H1 (cell line): ENCODE measurements at regions not wholly inside any gene's neighbourhood (a gene's known extent, or its start where the extent isn't known, plus 50 kb on each side); places are given as distances from the start of the nearest gene placed in this dataset.

ENCODE experiments used
- CTCF ChIA-PET: fragments of 300-600 bp; sonication (Branson Sonifier 250); formaldehyde crosslinking; loops from one replicate; lab custom pipeline; 2021; ENCODE audit not compliant: partially characterized antibody; lab: Charles Lee
- POLR2A ChIA-PET: fragments of 300-600 bp; sonication (Branson Sonifier 250); formaldehyde crosslinking; loops from one replicate; lab custom pipeline; 2021; ENCODE audit warnings: inconsistent platforms; ENCODE audit not compliant: partially characterized antibody; lab: Charles Lee
- DNase-seq, 2 experiments: peaks; one replicate each; pipeline versions ENCODE4 v3.0.0 to v3.0.0-alpha.2; 2010 to 2022; ENCODE audit warnings: low spot score in 2 of 2, low read depth in 1 of 2, mixed read lengths in 1 of 2
- FAIRE-seq: peaks from 2 replicates; lab custom pipeline; 2011; peaks lifted over from hg19 to GRCh38; lab: Jason Lieb, UNC
- H2AFZ ChIP-seq: 2 replicates; pipeline ENCODE4 v1.8.1; 2012; ENCODE audit warnings: low read length, inconsistent platforms
- H2AK5ac ChIP-seq: 2 replicates; pipeline ENCODE4 v1.6.1; 2013; ENCODE audit warnings: low read depth, low read length
- H2BK120ac ChIP-seq: replicated peaks from 2 replicates; pipeline ENCODE3; 2013; ENCODE audit warnings: low read depth, low read length, inconsistent platforms
- H2BK12ac ChIP-seq: 2 replicates; pipeline ENCODE4 v1.6.1; 2013; ENCODE audit warnings: low read depth, low read length
- H2BK15ac ChIP-seq: 2 replicates; pipeline ENCODE4 v1.6.1; 2013; ENCODE audit warnings: low read length
- H2BK20ac ChIP-seq: 2 replicates; pipeline ENCODE4 v1.6.1; 2013; ENCODE audit warnings: low read length
- H2BK5ac ChIP-seq: 2 replicates; pipeline ENCODE4 v1.6.1; 2013; ENCODE audit warnings: low read depth, low read length
- H3K14ac ChIP-seq: 2 replicates; pipeline ENCODE4 v1.6.1; 2013; ENCODE audit warnings: inconsistent platforms; ENCODE audit not compliant: insufficient read length
- H3K18ac ChIP-seq: 2 replicates; pipeline ENCODE4 v1.6.1; 2013; ENCODE audit warnings: low read length; ENCODE audit errors: extremely low read depth
- H3K23ac ChIP-seq: 2 replicates; pipeline ENCODE4 v1.6.1; 2013; ENCODE audit warnings: inconsistent platforms; ENCODE audit not compliant: insufficient read length
- H3K23me2 ChIP-seq: 2 replicates; pipeline ENCODE4 v1.6.1; 2013; ENCODE audit warnings: low read depth, low read length
- H3K27ac ChIP-seq: 2 replicates; pipeline ENCODE4 v1.6.1; 2011; ENCODE audit warnings: low read depth, low read length, inconsistent platforms
- H3K27me3 ChIP-seq, 4 experiments: replicated peaks in 1 of 4; 1 replicate in 1 of 4; 2 replicates in 3 of 4; pipeline versions ENCODE4 v1.6.1 to v1.8.1; 2011 to 2013; ENCODE audit warnings: low read length in 3 of 4, mild to moderate bottlenecking in 3 of 4, inconsistent platforms in 2 of 4, mixed read lengths in 2 of 4, moderate library complexity in 1 of 4; ENCODE audit not compliant: control insufficient read depth in 3 of 4, insufficient read depth in 3 of 4; ENCODE audit errors: extremely low read depth in 1 of 4
- H3K36me3 ChIP-seq, 4 experiments: 2 replicates each; pipeline versions ENCODE4 v1.6.1 to v1.8.1; 2011 to 2013; ENCODE audit warnings: mild to moderate bottlenecking in 4 of 4, low read length in 3 of 4, moderate library complexity in 2 of 4, control low read depth in 1 of 4, inconsistent platforms in 1 of 4; ENCODE audit not compliant: insufficient read depth in 4 of 4, control insufficient read depth in 2 of 4
- H3K4ac ChIP-seq: replicated peaks from 2 replicates; pipeline ENCODE3; 2013; ENCODE audit warnings: low read length, low read depth, mixed read lengths, inconsistent platforms; ENCODE audit not compliant: insufficient read length
- H3K4me1 ChIP-seq, 4 experiments: replicated peaks in 1 of 4; 1 replicate in 1 of 4; 2 replicates in 3 of 4; pipeline versions ENCODE4 v1.6.1 to v1.8.1; 2011 to 2013; ENCODE audit warnings: low read length in 3 of 4, inconsistent platforms in 2 of 4, mixed read lengths in 1 of 4; ENCODE audit not compliant: insufficient read depth in 4 of 4, control insufficient read depth in 3 of 4
- H3K4me2 ChIP-seq, 2 experiments: 2 replicates each; pipeline versions ENCODE4 v1.6.1 to v1.8.1; 2011 to 2013; ENCODE audit warnings: low read depth in 2 of 2, low read length in 2 of 2, control low read depth in 1 of 2, inconsistent platforms in 1 of 2, mild to moderate bottlenecking in 1 of 2; ENCODE audit not compliant: insufficient read depth in 1 of 2
- H3K4me3 ChIP-seq, 4 experiments: fragments of 200-600, 300-600 bp in 1 of 4; sonication (generic), shearing (Covaris generic), sonication (Bioruptor Twin) in 1 of 4; 2 replicates each; pipeline versions ENCODE4 v1.5.1 to v1.8.1; 2011 to 2016; ENCODE audit warnings: low read length in 4 of 4, low read depth in 3 of 4, control low read depth in 2 of 4, inconsistent platforms in 2 of 4, mild to moderate bottlenecking in 2 of 4, mixed read lengths in 1 of 4, moderate library complexity in 1 of 4; ENCODE audit not compliant: insufficient read depth in 2 of 4; ENCODE audit errors: extremely low read depth in 1 of 4
- H3K56ac ChIP-seq: replicated peaks from 2 replicates; pipeline ENCODE3; 2013; ENCODE audit warnings: low read depth, mild to moderate bottlenecking, mixed read lengths, low read length, inconsistent platforms; ENCODE audit not compliant: insufficient read length
- H3K79me1 ChIP-seq: 2 replicates; pipeline ENCODE4 v1.6.1; 2013; ENCODE audit warnings: low read depth, low read length, control low read depth
- H3K79me2 ChIP-seq, 2 experiments: 2 replicates each; pipeline versions ENCODE4 v1.6.1 to v1.8.1; 2012 to 2013; ENCODE audit warnings: low read length in 2 of 2, mild to moderate bottlenecking in 2 of 2, inconsistent platforms in 1 of 2; ENCODE audit not compliant: insufficient read depth in 2 of 2, control insufficient read depth in 1 of 2
- H3K9ac ChIP-seq, 4 experiments: replicated peaks in 1 of 4; 1 replicate in 1 of 4; 2 replicates in 3 of 4; pipeline versions ENCODE4 v1.6.1 to v1.8.1; 2011 to 2013; ENCODE audit warnings: low read depth in 3 of 4, low read length in 3 of 4, control low read depth in 2 of 4, mild to moderate bottlenecking in 2 of 4, moderate library complexity in 2 of 4, inconsistent platforms in 1 of 4; ENCODE audit errors: extremely low read depth in 1 of 4
- H3K9me3 ChIP-seq, 2 experiments: 2 replicates each; pipeline versions ENCODE4 v1.6.1 to v1.8.1; 2012 to 2013; ENCODE audit warnings: mild to moderate bottlenecking in 2 of 2, moderate library complexity in 2 of 2, control low read depth in 1 of 2, inconsistent platforms in 1 of 2, low read depth in 1 of 2, low read length in 1 of 2, mixed read lengths in 1 of 2; ENCODE audit not compliant: insufficient read depth in 2 of 2
- H4K20me1 ChIP-seq, 2 experiments: replicated peaks in 1 of 2; 2 replicates each; pipeline versions ENCODE3 to v1.8.1; 2011 to 2013; ENCODE audit warnings: inconsistent platforms in 2 of 2, low read length in 2 of 2, mild to moderate bottlenecking in 1 of 2; ENCODE audit not compliant: insufficient read depth in 2 of 2, control insufficient read depth in 1 of 2
- H4K5ac ChIP-seq: 2 replicates; pipeline ENCODE4 v1.6.1; 2013; ENCODE audit warnings: low read length, low read depth, mixed read lengths, inconsistent platforms; ENCODE audit not compliant: insufficient read length
- H4K8ac ChIP-seq: 2 replicates; pipeline ENCODE4 v1.8.0; 2013; ENCODE audit warnings: mild to moderate bottlenecking, moderate library complexity, low read length, inconsistent platforms; ENCODE audit not compliant: insufficient read depth; ENCODE audit errors: extremely low read depth
- H4K91ac ChIP-seq: replicated peaks from 2 replicates; pipeline ENCODE3; 2013; ENCODE audit warnings: low read length, mixed read lengths, inconsistent platforms; ENCODE audit not compliant: insufficient read length
- ATF3 ChIP-seq: IDR thresholded peaks from 2 replicates; pipeline ENCODE4 v1.6.1; 2011; ENCODE audit warnings: low read depth, mild to moderate bottlenecking, low read length; ENCODE audit not compliant: insufficient read depth
- CHD2 ChIP-seq: IDR thresholded peaks from 2 replicates; pipeline ENCODE4 v1.6.1; 2012; ENCODE audit warnings: low read length, improper control_type of control experiment
- CTCF ChIP-seq, 3 experiments: IDR thresholded peaks; 1 replicate in 2 of 3; 2 replicates in 1 of 3; pipeline versions ENCODE4 v1.5.1 to v1.6.1; 2011; ENCODE audit warnings: low read length in 3 of 3, mild to moderate bottlenecking in 3 of 3, inconsistent platforms in 2 of 3, low read depth in 1 of 3, moderate library complexity in 1 of 3; ENCODE audit not compliant: insufficient read depth in 1 of 3; ENCODE audit errors: control extremely low read depth in 1 of 3
- EP300 ChIP-seq, 2 experiments: IDR thresholded peaks; 1 replicate in 1 of 2; 2 replicates in 1 of 2; pipeline ENCODE4 v1.6.1; 2011 to 2012; ENCODE audit warnings: low read depth in 2 of 2, low read length in 2 of 2, mild to moderate bottlenecking in 2 of 2, borderline replicate concordance in 1 of 2, inconsistent platforms in 1 of 2, moderate library complexity in 1 of 2
- MAFK ChIP-seq: IDR thresholded peaks from 2 replicates; pipeline ENCODE4 v1.6.1; 2012; ENCODE audit warnings: low read depth, mild to moderate bottlenecking, improper control_type of control experiment, low read length
- PHF8 ChIP-seq: fragments of 200-600 bp; sonication (generic); conservative IDR thresholded peaks from 2 replicates; pipeline ENCODE4 v1.7.1; 2012; ENCODE audit warnings: low read depth, mild to moderate bottlenecking, inconsistent platforms, low read length, moderate library complexity
- POLR2A ChIP-seq, 2 experiments: IDR thresholded peaks; 1 replicate in 1 of 2; 2 replicates in 1 of 2; pipeline ENCODE4 v1.6.1; 2011; ENCODE audit warnings: low read depth in 2 of 2, low read length in 2 of 2, mild to moderate bottlenecking in 2 of 2; ENCODE audit errors: control extremely low read depth in 1 of 2
- RAD21 ChIP-seq, 2 experiments: IDR thresholded peaks in 1 of 2; conservative IDR thresholded peaks in 1 of 2; 2 replicates each; pipeline ENCODE4 v1.6.1; 2011; ENCODE audit warnings: low read depth in 2 of 2, low read length in 2 of 2, improper control_type of control experiment in 1 of 2, inconsistent platforms in 1 of 2, mild to moderate bottlenecking in 1 of 2, moderate library complexity in 1 of 2
- WGBS, 2 experiments: shearing (Covaris generic) in 1 of 2; methylation state at CpG; one replicate each; pipeline versions ENCODE4 v1.1.6 to v1.1.7; 2013 to 2015; ENCODE audit warnings: low lambda C conversion rate in 2 of 2, mixed read lengths in 2 of 2, inconsistent platforms in 1 of 2, low coverage in 1 of 2, missing lambda C conversion rate in 1 of 2; ENCODE audit not compliant: insufficient replicate concordance in 2 of 2, insufficient coverage in 1 of 2, insufficient read length in 1 of 2; ENCODE audit errors: extremely low coverage in 1 of 2, missing lambda C conversion rate in 1 of 2; 5-methylcytosine and 5-hydroxymethylcytosine counted together

GRCh38 chr3:127339928-127340861 lies 52.3 kb upstream of the PRR20G start:
- H3K79me1 ChIP-seq: no peaks in the 10 kb centered on the region
- H3K56ac ChIP-seq: no peak overlapping the region
- no peak for FAIRE-seq
- H3K4me3 ChIP-seq: no peak overlapping the region
- no peak overlapping the region for H4K8ac ChIP-seq
- H2BK12ac ChIP-seq: no peak overlapping the region
- H4K20me1 ChIP-seq: peaks cover 0 to 4% of the 10 kb centered on the region in 2 experiments
- H4K91ac ChIP-seq: no peak overlapping the region
- no peaks in the 10 kb centered on the region for H3K36me3 ChIP-seq
- no peak overlapping the region for H3K18ac ChIP-seq
- peaks cover 6% of the 10 kb centered on the region for H3K23me2 ChIP-seq
- H3K79me2 ChIP-seq: peaks cover 0 to 4% of the 10 kb centered on the region in 2 experiments; a peak in 1 of 4 replicates
- no peaks in the 10 kb centered on the region for H3K27me3 ChIP-seq
- H2AFZ ChIP-seq: no peak overlapping the region
- CTCF ChIA-PET: interaction anchor here (0.8 to 4.1 kb wide), 7 partner anchors 15 to 385 kb away, joined by 3 to 24 read pairs (median 4); no protein-coding TSS in a partner anchor
- H3K9me3 ChIP-seq: no peaks in the 10 kb centered on the region; a peak in 1 of 4 replicates
- no peak overlapping the region for H3K9ac ChIP-seq
- H2BK120ac ChIP-seq: no peak overlapping the region
- no peak overlapping the region for H2BK20ac ChIP-seq
- no peak overlapping the region for H3K14ac ChIP-seq
- TF ChIP-seq CHD2 (no peak), EP300 (IDR thresholded peaks at IDR 0.05; ENCODE audit: borderline replicate concordance in 1 of 2, low read depth in 2 of 2, low read length in 2 of 2) (no peak), MAFK (no peak), ATF3 (no peak), CTCF (IDR thresholded peaks at IDR 0.05; ENCODE audit: control extremely low read depth in 1 of 3, insufficient read depth in 1 of 3, low read depth in 1 of 3, low read length in 3 of 3) (peak in 1 of 3 experiments; percentile 26; a peak in 1 of 4 replicates), RAD21 (IDR thresholded peaks at IDR 0.05 in 1 of 2, conservative IDR thresholded peaks at IDR 0.05 in 1 of 2; ENCODE audit: low read depth in 2 of 2, low read length in 2 of 2) (peak; percentile 22 to 48; a peak in 3 of 4 replicates), PHF8 (no peak), POLR2A (IDR thresholded peaks at IDR 0.05; ENCODE audit: control extremely low read depth in 1 of 2, low read depth in 2 of 2, low read length in 2 of 2) (no peak)
- WGBS, 2 experiments: 79% methylated on average over 19 of the region's 20 CpGs; no CpG with 5 or more reads in 1 of the 2 experiments
- DNase-seq: peak in 1 of 2 experiments; percentile 41
- no peak overlapping the region for H3K23ac ChIP-seq
- no peak overlapping the region for H2AK5ac ChIP-seq
- peak overlapping the region; percentile 57 for H3K4ac ChIP-seq
- H3K27ac ChIP-seq: no peak overlapping the region
- no peak overlapping the region for H2BK5ac ChIP-seq
- POLR2A ChIA-PET: no interaction called here
- H2BK15ac ChIP-seq: no peak overlapping the region
- H3K4me2 ChIP-seq: no peak overlapping the region
- H4K5ac ChIP-seq: no peak overlapping the region
- H3K4me1 ChIP-seq: no peaks in the 10 kb centered on the region
